ENCODE measurements at regions not wholly inside any gene's neighbourhood (a gene's known extent, or its start where the extent isn't known, plus 50 kb on each side); places are given as distances from the start of the nearest gene placed in this dataset.
A peak's percentile ranks its signal among the peaks of the same experiment; 100 is the strongest.

DNA sequence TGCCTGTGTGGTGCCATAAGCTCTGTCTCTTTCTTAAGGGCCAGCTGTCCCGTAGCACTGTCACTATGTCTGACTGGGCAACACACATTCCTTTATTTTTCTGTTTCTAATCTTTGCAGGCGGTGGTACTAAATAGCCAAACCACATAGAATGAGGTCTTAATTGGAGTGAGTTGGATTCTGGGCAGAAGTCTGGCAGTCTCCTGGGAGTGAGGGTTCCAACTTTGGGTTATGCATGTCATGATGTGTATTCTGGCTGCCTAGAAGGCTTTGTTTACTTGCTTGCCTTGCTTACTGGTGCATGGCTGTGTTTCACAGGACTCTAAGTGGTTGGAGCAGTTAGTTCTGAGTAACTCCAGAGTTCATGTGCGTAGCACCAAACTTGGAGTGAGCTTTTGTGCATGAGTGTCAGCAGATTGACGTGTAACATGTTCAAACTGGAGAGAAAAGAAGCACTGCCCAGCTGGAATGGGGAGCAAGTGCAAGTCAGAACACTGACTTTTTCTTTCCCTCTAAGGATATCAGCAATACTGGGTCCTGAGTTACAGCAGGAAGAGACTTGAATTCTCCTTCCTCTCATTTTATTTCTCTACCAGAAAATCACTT, 185.8 kb downstream of the PCSK1 start:
- Mint-ChIP-seq H3K27ac (peak overlapping the region; percentile 96), H3K4me3 (peak overlapping the region; percentile 34), H3K4me1 (peaks cover 28% of the 10 kb centered on the region), H3K36me3 (ENCODE audit: low read depth) (no peaks in the 10 kb centered on the region), H3K27me3 (ENCODE audit: low read depth, poor library complexity) (peaks cover 3% of the 10 kb centered on the region), H3K9me3 (peaks cover 9% of the 10 kb centered on the region)
- TF ChIP-seq, protein P1, sequence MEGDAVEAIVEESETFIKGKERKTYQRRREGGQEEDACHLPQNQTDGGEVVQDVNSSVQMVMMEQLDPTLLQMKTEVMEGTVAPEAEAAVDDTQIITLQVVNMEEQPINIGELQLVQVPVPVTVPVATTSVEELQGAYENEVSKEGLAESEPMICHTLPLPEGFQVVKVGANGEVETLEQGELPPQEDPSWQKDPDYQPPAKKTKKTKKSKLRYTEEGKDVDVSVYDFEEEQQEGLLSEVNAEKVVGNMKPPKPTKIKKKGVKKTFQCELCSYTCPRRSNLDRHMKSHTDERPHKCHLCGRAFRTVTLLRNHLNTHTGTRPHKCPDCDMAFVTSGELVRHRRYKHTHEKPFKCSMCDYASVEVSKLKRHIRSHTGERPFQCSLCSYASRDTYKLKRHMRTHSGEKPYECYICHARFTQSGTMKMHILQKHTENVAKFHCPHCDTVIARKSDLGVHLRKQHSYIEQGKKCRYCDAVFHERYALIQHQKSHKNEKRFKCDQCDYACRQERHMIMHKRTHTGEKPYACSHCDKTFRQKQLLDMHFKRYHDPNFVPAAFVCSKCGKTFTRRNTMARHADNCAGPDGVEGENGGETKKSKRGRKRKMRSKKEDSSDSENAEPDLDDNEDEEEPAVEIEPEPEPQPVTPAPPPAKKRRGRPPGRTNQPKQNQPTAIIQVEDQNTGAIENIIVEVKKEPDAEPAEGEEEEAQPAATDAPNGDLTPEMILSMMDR (IDR thresholded peaks at IDR 0.05): no peak
- DNase-seq: no peak

DNA sequence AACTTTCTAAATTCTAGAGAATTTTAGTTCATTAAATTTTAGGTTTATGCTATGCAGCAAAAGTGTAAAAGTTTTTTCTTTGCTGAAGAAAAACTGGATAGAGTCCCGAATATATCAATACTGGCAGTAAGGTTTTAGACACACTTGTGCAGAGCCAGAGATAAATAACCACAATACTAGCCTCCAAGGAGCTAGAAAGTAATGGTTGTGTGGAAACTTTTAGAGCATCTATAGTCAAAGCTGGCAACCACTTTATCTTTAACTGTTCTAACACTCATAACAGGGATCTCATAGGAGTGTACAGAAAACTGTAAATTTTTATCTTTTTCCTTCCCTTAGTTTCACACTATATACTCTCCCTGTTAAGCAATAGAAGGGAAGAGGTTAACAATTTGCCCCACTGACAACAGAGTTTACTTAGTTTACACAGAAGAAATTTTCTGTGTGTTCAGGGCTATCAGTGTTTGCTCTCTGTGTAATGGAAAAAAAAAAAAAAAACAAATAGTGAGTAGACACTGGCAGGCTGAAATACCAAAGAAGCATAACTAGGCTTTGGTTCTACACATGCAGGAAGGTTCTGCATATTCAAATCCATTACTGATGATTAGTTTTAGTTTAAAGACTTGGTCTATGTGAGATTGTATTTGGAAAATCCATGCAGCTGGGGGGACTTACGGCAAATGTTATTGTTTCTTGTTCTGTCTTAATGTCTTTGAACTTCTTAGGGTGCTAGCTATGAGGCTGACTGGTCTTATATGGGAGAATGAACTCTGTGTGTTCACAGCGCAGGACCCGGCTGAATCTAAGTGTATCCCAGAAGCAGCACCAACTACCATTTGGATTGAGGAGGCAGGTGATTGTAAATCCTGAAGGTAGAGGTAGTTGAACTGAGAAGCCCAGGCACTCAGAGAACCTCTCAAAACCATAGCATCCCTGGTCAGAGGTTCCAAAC, 187.6 kb downstream of the PCSK1 start:
- H3K9me3 Mint-ChIP-seq: peaks cover 9% of the 10 kb centered on the region
- H3K36me3 Mint-ChIP-seq (ENCODE audit: low read depth): no peaks in the 10 kb centered on the region
- DNase-seq: no peak
- H3K27ac Mint-ChIP-seq: peak overlapping the region; percentile 94
- H3K4me3 Mint-ChIP-seq: no peak overlapping the region
- H3K4me1 Mint-ChIP-seq: peaks cover 28% of the 10 kb centered on the region
- peaks cover 3% of the 10 kb centered on the region for H3K27me3 Mint-ChIP-seq (ENCODE audit: low read depth, poor library complexity)
- TF ChIP-seq, protein P1 (IDR thresholded peaks at IDR 0.05): no peak

DNA sequence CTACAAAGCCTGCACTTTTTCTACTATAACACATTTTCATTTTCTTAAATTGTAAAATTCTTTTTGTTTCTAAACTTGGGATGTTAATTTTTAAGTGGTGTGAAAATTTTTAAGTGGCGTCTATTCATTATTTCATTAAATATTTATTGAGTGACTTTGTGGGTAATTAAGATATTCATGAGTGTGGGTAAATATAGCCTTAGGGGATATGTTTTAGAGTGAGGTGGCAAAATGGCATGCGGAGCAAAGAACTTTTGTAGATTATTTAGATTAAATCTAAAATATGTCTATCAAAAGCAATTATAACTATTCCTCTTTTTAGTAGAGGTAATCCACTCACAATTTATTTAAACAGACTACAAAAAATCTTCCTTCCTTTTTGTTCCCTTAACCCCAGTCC, 188.4 kb downstream of the PCSK1 start:
- TF ChIP-seq, protein P1 (IDR thresholded peaks at IDR 0.05): no peak
- H3K36me3 Mint-ChIP-seq (ENCODE audit: low read depth): no peaks in the 10 kb centered on the region
- peaks cover 28% of the 10 kb centered on the region for H3K4me1 Mint-ChIP-seq
- peaks cover 9% of the 10 kb centered on the region for H3K9me3 Mint-ChIP-seq
- DNase-seq: no peak
- H3K27ac Mint-ChIP-seq: no peak overlapping the region
- H3K27me3 Mint-ChIP-seq (ENCODE audit: low read depth, poor library complexity): peaks cover 3% of the 10 kb centered on the region
- no peak overlapping the region for H3K4me3 Mint-ChIP-seq

DNA sequence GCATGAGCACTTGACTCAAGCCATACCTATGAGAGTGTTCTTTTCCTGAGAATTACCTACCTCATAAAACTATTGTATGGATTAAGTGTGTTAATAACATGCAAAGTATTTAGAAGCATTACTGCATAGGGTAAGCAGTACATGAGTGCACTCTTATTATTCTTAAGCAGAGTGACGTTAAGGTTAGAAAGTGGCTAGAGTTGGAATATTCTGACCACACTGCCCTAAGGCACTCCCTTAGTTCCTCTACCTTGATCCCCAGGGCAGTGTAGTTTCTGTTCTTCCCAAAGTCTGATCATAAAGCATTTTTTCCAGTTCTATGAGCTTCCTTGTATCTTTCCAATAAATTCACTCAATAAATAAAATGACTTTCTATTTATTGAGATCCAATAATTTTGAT, 189.2 kb downstream of the PCSK1 start:
- no peak for DNase-seq
- Mint-ChIP-seq H3K27me3 (ENCODE audit: low read depth, poor library complexity) (peaks cover 3% of the 10 kb centered on the region), H3K27ac (no peak overlapping the region), H3K9me3 (peaks cover 9% of the 10 kb centered on the region), H3K4me1 (peaks cover 28% of the 10 kb centered on the region), H3K4me3 (no peak overlapping the region), H3K36me3 (ENCODE audit: low read depth) (no peaks in the 10 kb centered on the region)
- TF ChIP-seq, protein P1 (IDR thresholded peaks at IDR 0.05): no peak

DNA sequence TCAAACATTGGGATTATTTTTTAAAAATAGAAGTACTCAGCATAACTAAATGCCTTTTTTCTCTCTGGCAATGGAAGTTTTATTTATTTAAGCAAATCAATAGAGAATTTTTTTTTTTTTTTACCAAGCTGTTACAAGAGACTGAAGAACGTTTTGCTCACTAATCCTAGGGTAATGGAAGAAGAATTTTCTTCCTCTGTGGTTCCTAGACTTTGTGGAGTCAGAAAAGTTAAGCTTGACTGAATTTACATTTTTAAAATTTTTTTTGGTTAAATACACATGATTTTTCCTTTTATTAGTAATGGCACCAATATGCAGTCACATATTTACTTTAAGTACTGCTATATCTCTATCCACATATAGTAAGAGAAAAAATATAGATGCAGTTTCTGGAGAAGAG, 189.8 kb downstream of the PCSK1 start:
- Mint-ChIP-seq H3K4me1 (peaks cover 26% of the 10 kb centered on the region), H3K27me3 (ENCODE audit: low read depth, poor library complexity) (peaks cover 3% of the 10 kb centered on the region), H3K4me3 (no peak overlapping the region), H3K27ac (no peak overlapping the region), H3K36me3 (ENCODE audit: low read depth) (no peaks in the 10 kb centered on the region), H3K9me3 (peaks cover 9% of the 10 kb centered on the region)
- DNase-seq: no peak
- TF ChIP-seq, protein P1 (IDR thresholded peaks at IDR 0.05): no peak
